B cell (primary cell): ENCODE measurements at regions not wholly inside any gene's neighbourhood (a gene's known extent, or its start where the extent isn't known, plus 50 kb on each side); places are given as distances from the start of the nearest gene placed in this dataset.

Experiments used
- EZH2 ChIP-seq: IDR thresholded peaks from 2 replicates; pipeline ENCODE4 v1.6.1; 2012; ENCODE audit warnings: borderline replicate concordance, low read depth, mild to moderate bottlenecking, moderate library complexity, low read length; ENCODE audit not compliant: insufficient read depth, poor library complexity, severe bottlenecking
- TF ChIP-seq, protein P1 (sequence below): fragments of 200-600 bp; IDR thresholded peaks from one replicate; pipeline ENCODE4 v1.8.0; 2022; ENCODE audit warnings: antibody characterized with exemption, mild to moderate bottlenecking

DNA sequence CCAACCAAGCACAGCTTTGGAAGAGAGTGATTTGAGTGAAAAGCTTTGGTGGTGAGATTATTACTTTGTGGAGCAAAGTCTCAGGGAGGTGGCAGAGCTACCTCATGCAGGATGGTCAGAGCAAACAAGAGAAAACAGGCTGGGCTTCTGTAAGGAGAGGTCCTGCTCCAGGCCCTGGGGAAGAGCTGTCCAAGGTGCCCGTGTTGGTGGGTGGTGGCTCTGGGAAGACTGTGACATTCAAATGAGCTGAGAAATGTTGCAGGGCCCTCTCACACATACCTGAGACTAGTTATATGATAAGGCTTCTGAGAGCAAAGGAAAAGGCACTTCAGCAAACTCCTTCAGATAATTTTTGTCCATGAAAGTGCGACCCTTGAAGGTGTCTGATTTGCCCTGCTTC, 205.5 kb upstream of the SOX21 start:
- TF ChIP-seq, protein P1, sequence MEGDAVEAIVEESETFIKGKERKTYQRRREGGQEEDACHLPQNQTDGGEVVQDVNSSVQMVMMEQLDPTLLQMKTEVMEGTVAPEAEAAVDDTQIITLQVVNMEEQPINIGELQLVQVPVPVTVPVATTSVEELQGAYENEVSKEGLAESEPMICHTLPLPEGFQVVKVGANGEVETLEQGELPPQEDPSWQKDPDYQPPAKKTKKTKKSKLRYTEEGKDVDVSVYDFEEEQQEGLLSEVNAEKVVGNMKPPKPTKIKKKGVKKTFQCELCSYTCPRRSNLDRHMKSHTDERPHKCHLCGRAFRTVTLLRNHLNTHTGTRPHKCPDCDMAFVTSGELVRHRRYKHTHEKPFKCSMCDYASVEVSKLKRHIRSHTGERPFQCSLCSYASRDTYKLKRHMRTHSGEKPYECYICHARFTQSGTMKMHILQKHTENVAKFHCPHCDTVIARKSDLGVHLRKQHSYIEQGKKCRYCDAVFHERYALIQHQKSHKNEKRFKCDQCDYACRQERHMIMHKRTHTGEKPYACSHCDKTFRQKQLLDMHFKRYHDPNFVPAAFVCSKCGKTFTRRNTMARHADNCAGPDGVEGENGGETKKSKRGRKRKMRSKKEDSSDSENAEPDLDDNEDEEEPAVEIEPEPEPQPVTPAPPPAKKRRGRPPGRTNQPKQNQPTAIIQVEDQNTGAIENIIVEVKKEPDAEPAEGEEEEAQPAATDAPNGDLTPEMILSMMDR, result no peak
- no peak for TF ChIP-seq EZH2
